ENCODE measurements at regions not wholly inside any gene's neighbourhood (a gene's known extent, or its start where the extent isn't known, plus 50 kb on each side); places are given as distances from the start of the nearest gene placed in this dataset.

GRCh38 chr15:47432826-47433225, 284.5 kb upstream of the SEMA6D start:
- no peak for DNase-seq

DNA sequence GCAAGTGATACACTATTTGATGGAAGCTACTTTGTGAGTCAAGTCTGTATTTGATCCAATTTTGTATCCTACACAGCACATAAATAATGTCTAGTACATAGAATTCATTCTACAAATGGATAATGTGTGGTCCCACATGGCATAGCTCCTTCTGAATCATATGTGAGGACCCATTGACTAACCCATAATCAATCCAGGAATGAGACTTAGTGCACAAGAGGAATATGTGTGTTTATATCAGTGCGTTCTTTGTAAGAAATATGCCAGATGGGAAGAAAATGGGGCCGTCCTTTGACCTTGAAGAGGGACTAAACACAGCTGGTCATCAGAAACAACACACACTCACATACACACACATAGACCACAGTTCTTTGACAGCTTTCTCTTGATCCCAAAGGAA, 282.7 kb upstream of the SEMA6D start:
- no peak for DNase-seq

- DNase-seq = no peak
Observed at GRCh38 chr15:47437491-47437890, 279.8 kb upstream of the SEMA6D start.

- no peak for DNase-seq
Observed at GRCh38 chr15:47439146-47440111, 277.9 kb upstream of the SEMA6D start.

DNA sequence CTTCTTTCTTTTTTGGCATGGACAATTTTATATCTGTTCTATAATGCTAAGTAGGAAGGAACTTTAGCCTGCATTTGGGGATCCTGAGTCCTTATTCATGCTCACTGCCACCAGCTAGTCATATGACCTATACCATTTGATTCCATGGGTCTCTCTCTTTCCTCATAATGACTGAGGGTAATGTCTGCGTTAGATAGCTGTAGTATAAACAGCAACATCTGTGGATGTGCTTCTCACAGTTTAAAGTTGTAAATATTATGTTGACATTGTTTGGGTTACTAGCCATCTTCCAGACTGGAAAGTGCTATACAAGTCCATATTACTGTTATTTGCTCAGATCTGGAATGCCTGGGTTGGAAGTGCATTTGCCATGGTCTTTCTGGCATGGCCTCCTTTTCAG, 274.9 kb upstream of the SEMA6D start:
- no peak for DNase-seq

DNA sequence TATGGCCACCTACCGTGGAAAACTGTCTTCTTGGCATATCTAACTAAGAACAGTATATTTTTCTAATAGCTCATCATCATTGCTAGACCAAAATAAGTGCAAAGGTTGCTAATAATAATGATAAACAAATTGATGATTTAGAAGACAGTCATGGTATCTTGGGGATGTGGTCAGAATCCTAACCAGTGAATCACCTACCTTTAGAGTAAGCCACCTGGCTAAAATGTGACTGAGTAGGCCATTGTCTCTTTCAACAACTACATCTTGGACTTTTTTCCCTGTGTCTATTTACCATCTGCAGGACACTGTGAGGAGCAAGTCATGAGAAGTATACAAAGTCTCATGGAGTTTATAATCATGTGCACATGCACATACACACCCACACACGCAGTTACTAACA, 273.5 kb upstream of the SEMA6D start:
- no peak for DNase-seq

DNA sequence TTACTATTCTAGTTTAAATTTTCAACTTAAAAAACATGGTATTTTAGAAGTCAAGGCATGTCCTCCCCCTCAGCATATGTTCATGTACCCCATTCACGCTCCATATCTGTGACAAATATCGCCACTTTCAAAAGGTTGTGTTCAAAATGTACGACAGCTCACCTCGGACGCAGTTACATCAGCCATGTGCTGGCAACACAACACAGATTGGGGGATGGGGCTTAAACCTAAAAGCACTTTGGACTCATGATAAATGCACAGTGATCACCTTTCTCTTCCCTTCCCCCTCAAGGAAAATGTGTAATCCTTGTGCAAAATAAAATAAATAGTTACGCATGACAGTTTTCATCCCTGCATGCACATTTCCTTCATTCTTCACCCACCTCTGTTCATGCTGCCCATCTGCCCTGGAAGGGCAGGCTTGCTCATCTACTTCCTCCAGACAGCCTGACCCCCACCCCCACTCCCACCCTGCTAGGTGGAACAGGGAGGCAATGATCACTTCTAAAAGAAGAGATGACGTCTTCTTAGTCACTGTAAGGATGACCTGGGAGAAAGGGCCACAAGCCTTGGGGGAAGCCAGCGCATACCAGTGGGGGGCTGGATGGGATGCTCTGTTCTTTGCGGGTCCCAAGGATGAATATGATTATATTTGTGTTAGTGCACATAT, 271.4 kb upstream of the SEMA6D start:
- DNase-seq = no peak

DNA sequence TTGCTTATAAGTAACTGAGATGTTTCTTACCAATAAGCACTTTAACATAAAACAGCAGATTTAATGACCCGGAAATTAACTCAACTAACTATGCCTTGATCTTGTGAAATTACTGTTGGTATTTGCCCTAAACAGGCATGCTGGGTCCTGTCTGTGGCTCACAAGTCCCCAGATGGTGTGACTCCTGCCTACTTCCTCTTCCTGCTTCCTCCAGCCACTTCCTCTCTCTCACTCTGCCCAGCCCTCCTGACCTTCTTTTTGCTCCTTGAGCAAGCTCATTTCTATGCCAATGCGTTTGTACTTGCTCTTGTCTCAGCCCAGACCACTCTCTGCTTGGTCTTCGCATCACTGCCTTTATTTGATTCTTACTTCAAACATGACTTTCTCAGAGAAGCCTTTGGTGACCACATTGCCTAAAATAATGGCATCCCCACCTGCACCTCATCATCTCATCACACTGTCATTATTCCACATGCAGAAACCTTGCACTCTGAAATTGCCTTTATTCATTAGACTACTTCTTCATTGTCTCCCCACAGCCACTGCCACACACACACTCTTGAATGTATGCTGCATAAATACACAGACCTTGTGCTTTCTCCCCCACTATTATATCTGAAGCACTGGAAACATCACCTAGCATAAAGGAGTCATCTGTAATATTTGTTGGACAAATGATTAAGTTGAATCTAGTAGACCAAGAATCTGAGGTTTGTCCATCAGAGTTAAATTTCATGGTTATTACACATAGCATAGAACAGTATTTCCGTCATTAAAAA, 256.3 kb upstream of the SEMA6D start:
- no peak for DNase-seq

GRCh38 chr15:47461652-47462141, 255.6 kb upstream of the SEMA6D start:
- DNase-seq = no peak

GRCh38 chr15:47466357-47466756, 250.9 kb upstream of the SEMA6D start:
- no peak for DNase-seq

DNA sequence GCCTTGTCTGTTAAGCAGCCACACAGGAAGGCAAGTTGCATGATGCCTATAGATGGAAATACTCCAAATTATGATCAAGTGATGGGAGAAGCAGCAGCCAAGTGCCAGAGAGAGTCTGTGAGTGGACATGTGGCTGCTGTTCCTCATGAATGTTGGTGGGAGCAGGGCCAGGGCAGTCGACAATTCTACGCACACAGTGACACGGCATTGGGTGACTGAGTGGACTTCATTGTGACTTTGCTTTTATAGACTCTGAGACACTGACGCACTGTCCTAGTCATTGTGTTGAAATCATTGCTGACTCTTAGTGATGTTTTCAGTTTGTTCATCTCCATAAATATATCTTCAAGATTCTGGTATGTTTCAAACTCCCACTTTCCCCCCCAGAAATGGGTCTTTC, 246.3 kb upstream of the SEMA6D start:
- DNase-seq = no peak

DNA sequence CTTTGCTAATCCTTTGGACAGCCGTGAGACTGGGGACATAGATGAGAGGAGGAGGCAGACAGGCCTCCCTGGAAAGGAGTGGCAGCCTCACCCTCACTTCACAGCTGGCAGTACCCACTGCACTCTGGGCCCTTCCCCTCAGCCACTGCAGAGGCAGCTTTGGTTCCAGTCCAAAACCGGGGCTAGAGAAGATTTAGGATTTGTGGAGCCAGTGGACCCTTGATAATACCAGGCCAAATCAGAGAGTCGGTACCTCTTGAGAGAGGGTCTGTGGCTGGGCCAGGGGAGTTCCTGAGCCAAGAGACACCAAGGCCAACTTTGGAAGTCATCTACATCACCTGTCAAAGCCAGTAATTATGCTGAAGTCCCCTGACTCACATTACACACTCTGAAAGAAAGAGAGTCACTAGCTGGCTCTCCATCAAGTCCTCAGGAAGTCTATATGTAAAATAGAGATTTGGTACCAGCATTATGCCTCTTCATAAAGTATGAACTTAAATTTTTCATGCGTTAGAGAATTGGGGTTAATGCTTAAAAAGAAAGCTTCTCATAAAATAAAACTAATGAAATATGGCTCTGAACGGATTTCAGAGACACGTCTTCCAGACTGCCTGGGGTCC, 244.1 kb upstream of the SEMA6D start:
- DNase-seq = no peak

- DNase-seq = peak; percentile 11
Observed at GRCh38 chr15:47473832-47474231, 243.5 kb upstream of the SEMA6D start.

GRCh38 chr15:47475336-47475735, 242.0 kb upstream of the SEMA6D start:
- DNase-seq = no peak

DNA sequence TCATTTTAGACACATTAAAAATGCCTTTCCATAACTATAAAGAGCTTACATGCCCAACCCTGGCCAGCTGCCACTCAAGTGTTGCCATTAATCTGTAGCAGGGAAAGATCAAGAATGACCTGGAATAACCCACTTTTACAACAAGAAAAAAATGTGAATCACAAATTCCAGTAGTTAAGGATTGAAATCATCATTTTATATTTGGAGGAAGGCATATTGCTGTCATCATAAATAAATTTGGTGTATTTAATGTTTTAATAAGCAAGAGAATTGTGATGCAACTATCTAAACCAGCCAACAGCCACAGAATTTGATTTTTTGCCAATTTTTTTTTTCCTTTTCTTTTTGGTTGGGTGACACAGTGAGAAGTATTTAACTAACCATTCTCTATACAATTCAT, 240.0 kb upstream of the SEMA6D start:
- DNase-seq = peak; percentile 36

- no peak for DNase-seq
Observed at GRCh38 chr15:47484059-47484458, 233.2 kb upstream of the SEMA6D start.

DNA sequence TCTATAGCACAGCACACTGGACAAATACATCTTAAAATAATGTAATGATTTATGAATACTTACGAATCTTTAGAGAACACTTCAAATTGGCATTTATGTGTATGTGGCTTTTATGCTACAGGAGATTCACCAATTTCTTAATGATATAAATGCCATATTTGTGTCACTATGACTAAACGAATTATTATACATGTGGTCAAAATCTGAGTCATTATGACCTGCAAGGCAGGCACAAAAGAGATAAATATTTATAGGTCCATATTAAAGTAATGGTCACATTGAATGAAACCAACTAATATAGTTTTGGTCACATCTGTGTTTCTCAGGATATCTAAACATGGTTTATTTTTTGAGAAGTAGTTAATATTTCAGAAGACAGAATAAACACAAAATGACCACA, 232.3 kb upstream of the SEMA6D start:
- DNase-seq = no peak

- no peak for DNase-seq
Observed at GRCh38 chr15:47485419-47485818, 231.9 kb upstream of the SEMA6D start.

DNA sequence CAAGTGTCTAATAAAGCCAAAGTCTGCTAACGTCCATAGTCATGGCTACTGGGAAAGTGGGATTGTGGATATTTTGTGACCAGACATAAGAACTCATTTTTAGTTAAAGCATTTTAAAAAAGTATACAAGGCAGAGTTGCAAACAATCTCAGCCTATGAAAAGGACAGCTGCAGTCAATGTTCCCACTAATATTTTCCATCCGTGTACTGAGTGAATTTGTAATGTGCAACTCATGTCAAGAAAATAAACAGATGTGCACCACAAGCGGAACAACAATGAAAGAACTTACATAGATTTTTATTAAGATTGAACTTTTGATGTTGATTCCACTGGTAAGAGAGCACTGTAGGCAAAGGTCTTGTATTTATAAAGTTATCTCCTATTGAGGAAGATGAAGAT, 231.3 kb upstream of the SEMA6D start:
- DNase-seq = no peak

DNA sequence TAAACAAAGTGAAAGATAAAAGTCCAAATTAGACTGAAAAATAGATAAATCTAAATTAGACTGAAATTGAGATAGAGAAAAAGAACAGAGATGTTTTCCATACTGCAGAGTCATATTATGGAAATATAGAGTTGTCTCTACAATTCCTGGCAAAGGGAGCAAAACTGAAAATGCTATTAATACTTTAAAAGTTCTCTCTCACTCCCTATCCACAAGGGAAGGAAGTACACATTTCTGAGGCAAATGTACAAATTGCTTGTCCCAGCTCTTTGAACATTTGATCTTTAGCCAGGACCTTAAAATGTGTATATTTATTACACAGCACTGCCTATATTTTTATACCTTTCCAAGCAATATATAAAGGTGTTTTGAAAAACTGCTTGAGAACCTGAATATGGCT, 225.1 kb upstream of the SEMA6D start:
- DNase-seq = no peak

DNA sequence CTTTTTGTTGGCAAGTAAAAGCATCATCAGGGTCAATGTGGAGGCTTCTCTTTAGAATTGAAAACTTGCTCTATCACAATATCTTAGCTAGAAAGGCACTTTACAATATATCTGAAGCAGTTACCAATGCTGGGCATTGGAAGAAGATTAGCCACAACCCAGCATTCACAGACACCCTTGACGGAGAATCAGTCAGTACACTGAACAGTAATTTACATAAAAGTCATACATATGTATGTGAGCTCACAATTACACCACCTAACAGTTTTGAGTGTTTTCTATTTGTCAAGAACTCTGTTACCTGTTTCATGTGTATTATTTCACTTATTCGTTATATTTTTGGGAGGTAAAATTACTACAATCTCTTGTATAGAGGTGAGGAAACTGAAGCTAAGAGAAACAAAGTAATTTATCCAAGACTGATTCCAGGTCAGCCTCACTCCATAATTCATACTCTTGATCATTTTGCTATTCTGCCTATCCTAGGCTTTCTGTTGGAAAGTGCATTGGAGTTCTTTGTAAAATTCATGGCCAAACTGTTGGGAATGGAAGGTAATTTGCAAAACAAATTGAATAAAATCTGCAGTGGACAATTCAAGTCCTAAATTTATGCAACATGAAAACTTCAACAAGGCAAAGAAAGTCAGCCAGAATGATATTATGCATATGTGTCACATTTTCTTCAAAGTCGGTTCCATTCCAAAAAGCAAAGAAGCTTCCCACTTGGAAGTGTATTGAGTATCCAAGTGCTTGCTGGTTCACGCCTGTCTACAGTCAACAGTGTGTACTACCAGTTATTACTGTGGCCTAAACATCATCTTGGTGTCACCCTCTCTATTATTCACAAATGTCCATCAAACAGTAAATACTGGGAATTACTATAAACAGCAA, 223.7 kb upstream of the SEMA6D start:
- DNase-seq = no peak
